Occipital lobe (tissue), 1 donor: ENCODE measurements at regions not wholly inside any gene's neighbourhood (a gene's known extent, or its start where the extent isn't known, plus 50 kb on each side); places are given as distances from the start of the nearest gene placed in this dataset.
"Not testable (repeated sequence)": the region's sequence is repeated elsewhere in the genome, so short reads cannot be mapped to it uniquely, and the experiment has no call there.

Experiments used
- DNase-seq: peaks from one replicate; lab custom pipeline; 2025; lab: John Stamatoyannopoulos, UW

- DNase-seq, result no peak
Observed at GRCh38 chr9:129414377-129414992, 206.4 kb downstream of the C9orf50 start.

GRCh38 chr9:129413537-129414376, 207.1 kb downstream of the C9orf50 start:
- DNase-seq, result peak; percentile 94

GRCh38 chr9:129412814-129413536, 207.9 kb downstream of the C9orf50 start:
- DNase-seq, result peak; percentile 72

- DNase-seq, result not testable (repeated sequence)
Observed at GRCh38 chr9:129412176-129412813, 208.6 kb downstream of the C9orf50 start.

- no peak for DNase-seq
Observed at GRCh38 chr9:129411501-129412175, 209.3 kb downstream of the C9orf50 start.

- no peak for DNase-seq
Observed at GRCh38 chr9:129410226-129410625, 210.7 kb downstream of the C9orf50 start.

- no peak for DNase-seq
Observed at GRCh38 chr9:129408535-129409215, 212.2 kb downstream of the C9orf50 start.

- DNase-seq, result no peak
Observed at GRCh38 chr9:129407905-129408452, 212.9 kb downstream of the C9orf50 start.

GRCh38 chr9:129406278-129407225, 214.3 kb downstream of the C9orf50 start:
- DNase-seq, result no peak

GRCh38 chr9:129405827-129406213, 215.1 kb downstream of the C9orf50 start:
- DNase-seq, result no peak

GRCh38 chr9:129405089-129405826, 215.6 kb downstream of the C9orf50 start:
- no peak for DNase-seq

GRCh38 chr9:129404621-129405020, 216.3 kb downstream of the C9orf50 start:
- DNase-seq, result no peak

GRCh38 chr9:129403779-129404620, 216.9 kb downstream of the C9orf50 start:
- DNase-seq, result no peak

GRCh38 chr9:129402931-129403778, 217.7 kb downstream of the C9orf50 start:
- no peak for DNase-seq

GRCh38 chr9:129402371-129402739, 218.5 kb downstream of the C9orf50 start:
- DNase-seq, result no peak

- DNase-seq, result no peak
Observed at GRCh38 chr9:129401623-129402370, 219.1 kb downstream of the C9orf50 start.
